Kidney glomerular epithelial cell (primary cell): ENCODE measurements at regions not wholly inside any gene's neighbourhood (a gene's known extent, or its start where the extent isn't known, plus 50 kb on each side); places are given as distances from the start of the nearest gene placed in this dataset.
A peak's percentile ranks its signal among the peaks of the same experiment; 100 is the strongest.
"Not testable (repeated sequence)": the region's sequence is repeated elsewhere in the genome, so short reads cannot be mapped to it uniquely, and the experiment has no call there.

Experiments
- DNase-seq: peaks from one replicate; lab custom pipeline; 2025; lab: John Stamatoyannopoulos, UW

DNA sequence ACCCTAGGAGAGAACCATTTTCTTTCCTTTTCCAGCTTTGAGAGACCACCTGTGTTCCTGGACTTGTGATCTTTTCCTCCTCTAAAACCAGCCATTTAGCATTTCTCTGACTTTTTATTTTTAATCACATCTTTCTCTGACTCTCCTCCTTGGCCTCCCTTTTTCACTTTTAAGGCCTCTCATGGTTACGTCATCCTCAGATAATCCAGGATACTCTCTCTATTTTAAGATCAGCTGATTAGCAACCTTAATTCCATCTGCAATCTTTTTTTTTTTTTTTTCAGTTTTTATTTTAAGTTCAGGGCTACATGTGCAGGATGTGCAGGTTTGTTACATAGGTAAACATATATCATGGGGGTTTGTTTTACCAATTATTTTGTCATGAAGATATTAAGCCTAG lies 54.0 kb downstream of the RFPL4B start:
- no peak for DNase-seq

DNA sequence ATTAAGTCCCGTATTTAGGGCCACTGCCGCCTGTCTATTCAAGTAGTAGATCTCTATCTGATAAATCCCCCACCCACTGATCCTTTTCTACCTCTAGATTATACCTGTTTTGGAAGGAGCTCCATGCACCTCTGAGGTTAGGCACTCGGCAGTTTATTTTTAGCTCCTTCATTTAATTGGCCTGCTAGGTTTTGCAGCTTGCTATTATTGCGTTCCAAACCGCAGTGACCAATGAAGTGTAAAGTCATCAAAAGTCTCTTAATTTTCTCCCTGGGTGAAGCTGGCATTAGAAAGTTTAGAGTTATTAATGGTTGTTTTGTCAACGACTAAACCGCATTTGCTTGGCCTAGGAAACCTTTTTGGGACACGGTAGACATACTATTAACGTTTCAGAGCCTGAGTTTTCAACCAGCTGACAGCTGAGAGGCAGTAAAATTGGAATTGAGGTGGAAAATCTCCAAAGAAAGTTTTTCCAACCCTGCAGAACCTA lies 60.0 kb downstream of the RFPL4B start:
- DNase-seq, result no peak

DNA sequence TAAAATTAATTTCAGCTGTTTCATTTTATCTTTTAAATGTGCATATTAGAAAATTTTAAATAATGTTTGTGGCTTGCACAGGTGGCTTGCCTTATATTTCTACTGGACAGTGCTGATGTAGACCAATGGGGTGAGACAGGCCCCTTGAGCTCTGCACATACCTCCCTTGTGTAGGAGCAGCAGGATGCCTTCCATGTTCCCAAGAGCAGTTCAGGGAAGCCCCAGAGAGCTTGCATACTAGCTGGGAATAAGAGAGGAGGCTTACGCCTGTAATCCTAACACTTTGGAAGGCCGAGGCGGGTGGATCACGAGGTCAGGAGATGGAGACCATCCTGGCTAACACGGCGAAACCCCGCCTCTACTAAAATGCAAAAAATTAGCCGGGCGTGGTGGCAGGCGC lies 61.4 kb downstream of the RFPL4B start:
- DNase-seq, result no peak

DNA sequence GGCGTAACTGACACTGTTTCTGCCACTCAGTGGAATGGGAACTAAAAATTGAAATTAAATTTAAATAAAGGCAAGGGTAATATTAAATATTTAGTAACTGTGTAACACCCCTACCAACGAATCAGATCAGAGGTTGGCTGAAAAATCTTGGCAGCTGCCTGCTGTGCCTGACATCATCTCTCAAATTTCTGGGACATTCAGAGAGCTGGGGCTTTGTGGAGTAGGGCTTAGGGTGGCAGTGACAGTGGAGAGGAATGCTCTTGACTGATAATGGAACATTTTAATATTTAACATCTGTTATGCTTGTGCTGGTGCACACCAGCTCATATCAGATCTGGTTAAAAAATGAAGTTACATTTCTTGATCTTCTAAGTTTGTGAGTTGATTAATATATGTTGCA lies 62.2 kb downstream of the RFPL4B start:
- DNase-seq, result no peak

DNA sequence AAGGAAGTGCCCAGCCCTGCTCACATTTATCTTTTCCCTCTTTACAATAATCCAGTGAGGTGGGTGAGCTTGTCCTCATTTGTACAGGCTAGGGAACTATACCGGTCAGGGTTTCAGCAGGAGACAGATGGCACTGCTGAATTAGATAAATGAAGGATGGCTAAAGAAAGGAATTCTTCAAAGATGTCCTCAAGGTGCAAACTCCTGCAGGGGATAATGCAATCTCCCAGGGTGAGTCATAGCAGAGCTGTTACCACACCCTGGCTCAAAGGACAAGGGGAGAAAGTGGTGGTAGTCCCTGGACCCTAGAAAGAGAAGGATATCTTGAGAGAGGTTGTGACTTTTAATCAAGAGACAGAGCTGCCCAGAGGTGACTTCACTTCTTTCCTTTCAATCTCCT lies 66.7 kb downstream of the RFPL4B start:
- DNase-seq, result no peak

DNA sequence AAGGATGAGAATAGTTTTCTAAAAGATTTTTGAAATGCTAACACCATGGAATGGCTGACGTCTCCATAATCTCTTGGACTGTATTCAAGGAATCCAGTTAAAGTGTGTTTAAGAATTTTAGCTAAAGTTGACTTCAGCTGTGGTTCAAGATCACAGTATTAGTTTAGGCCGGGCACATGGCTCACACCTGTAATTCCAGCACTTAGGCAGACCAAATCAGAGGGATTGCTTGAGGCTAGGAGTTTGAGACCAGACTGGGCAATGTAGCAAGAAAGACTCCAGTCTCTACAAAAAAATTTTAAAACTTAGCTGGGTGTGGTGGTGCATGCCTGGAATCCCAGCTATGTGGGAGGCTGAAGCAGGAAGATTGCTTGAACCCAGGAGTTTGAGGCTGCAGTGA lies 68.2 kb downstream of the RFPL4B start:
- DNase-seq, result no peak

DNA sequence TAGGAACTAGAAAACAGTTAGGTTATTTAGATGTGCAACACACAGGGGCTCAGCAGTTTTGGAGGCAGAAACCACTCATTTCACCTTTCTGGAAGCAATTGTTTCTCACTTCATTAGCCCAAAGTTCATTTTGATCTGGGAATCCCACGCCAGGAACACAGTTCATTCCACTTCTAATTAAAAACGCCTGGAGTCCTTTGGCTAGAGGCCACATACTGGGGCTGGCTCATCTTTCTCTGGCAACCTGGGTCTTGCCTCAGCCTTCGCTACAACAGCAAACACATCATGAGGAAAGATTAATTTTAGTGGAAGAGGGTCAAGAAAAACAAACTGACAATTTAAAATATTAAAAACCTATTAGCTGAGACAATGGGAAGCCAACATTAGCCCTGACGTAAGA lies 69.7 kb downstream of the RFPL4B start:
- DNase-seq, result no peak

DNA sequence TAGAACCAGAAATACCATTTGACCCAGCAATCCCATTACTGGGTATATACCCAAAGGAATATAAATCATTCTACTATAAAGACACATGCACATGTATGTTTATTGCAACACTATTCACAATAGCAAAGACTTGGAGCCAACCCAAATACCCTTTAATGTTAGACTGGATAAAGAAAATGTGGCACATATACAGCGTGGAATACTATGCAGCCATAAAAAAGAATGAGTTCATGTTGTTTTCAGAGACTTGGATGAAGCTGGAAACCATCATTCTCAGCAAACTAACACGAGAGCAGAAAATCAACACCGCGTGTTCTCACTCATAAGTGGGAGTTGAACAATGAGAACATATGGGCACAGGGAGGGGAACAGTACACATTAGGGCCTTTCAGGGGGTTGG lies 79.9 kb downstream of the RFPL4B start:
- DNase-seq, result not testable (repeated sequence)

DNA sequence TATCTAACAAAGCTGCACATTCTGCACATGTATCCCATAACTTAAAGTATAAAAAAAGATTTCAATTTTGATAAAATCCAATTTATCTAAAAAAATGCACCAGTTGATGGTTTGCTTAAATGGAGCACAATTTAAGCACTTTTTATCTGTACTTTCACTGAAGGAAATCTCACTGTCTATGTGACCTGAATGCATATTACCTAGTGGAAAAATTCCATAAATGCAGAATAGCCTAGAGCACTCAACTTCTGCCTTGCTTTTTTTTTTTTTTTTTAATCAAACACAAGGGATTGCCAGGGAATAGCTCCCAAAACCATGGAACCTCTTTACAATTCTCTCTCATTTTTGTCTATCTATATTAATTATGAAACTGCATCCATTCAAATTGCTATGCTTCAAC lies 80.4 kb downstream of the RFPL4B start:
- no peak for DNase-seq

DNA sequence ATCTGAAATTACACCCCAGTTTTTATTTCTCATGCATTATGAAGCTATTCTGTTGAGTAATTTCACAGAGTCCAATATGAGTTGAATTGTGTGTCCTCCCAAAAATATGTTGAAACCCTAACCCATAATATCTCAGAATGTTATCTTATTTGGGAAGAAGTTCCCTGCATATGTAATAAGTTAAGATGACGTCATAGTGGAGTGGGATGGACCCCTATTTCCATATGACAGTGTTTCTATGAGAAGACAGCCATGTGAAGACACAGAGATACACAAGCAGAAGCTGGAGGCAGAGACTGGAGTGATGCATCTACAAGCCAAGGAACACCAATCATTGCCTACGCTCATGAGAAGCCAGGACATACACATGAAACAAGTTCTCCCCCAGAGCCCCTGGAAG lies 81.3 kb downstream of the RFPL4B start:
- DNase-seq, result no peak

DNA sequence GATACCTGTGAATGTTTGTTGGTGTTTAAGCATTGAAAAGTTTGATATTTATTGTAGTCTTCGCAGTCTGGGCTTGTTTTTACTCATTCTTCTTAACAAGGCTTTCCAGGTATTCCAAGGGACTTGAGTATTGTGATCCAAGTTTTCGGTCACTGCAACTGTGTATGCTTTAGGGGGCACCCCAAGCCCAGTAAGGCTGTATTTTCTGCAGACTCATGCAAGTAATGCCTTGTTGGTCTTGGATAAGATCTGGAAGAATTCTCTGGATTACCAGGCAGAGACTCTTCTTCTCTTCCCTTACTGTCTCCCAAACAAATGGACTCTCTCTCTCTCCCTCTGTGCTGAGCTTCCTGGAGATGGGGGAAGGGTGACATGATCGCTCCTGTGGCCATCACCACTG lies 82.1 kb downstream of the RFPL4B start:
- DNase-seq, result no peak

DNA sequence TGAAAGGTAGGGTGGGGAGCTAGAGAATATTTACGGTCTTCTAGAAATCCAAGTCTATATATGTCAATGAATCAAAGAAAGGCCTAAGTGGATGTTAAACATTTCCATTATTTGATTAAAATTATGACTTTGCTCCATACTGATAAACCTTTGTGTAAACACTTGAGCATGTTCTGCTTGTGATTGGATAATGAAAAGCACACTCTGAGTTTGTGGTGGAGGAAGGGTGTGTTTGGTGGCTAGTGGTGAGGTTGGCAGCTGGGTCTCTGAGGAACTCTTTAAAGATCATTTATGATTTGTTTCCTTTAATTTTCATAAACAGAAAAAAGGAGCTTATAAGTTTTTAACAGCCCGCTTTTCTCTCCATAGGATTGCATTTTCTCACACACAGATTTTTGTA lies 84.7 kb downstream of the RFPL4B start:
- no peak for DNase-seq

DNA sequence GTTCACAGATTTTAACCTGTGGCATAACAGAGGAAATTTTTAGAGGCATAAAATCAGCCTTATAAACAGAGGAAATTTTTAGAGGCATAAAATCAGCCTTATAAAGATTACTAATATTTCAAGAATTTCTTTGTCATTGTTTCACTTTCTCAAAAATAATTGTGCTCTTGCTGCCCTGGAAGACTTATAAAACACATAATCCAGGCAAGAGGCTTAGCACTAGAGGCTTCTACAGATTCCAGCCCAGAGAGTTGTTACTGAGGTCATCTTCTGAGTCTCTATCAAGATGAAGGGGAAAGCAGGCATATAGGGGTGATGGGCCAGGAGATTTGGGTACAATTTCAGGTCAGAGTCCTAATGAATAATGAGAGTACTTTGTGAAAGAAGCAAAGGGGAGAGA lies 85.7 kb downstream of the RFPL4B start:
- DNase-seq, result no peak

DNA sequence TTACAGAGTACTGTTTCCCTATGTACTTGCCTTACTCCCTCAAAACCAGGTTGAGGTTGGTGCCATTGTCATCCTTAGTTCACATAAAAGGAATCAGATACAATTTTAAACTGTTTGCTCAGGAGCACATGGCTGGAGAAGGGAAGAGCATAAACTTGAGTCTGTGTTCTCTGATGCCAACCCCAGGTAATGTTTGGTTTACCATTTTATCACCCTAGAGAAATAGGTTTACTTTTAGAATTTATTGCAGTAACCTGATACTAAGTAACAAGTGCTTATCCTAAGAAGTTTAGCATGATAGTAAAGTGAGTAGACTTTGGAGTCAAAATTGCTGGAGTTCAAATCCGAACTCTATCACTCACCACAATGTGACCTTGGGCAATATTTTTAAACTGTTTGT lies 86.3 kb downstream of the RFPL4B start:
- no peak for DNase-seq

DNA sequence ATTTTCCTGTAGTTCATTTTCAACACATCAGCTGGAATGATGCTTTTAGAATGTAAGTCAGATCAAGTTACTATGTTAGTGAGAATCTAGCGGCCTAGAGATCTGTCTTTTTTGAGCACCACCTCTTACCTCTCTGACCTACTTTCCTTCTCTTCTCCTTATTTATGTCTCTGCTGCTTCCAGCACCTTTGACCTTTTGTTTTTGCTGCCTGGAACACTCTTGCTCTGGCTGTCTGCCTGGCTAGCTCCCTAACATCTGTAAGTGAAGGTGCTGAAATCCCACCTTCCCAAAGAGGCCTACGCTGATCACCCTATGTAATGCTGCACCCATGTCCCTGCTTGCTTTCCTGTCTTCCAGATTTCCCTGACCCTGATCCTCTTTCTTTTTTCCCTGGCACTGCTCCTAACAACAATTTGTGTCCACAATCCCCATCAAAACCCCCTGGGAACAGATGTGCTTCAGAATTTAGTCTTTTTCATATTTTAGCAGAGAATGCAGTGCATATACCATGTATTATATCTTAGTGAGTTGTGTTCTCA lies 87.8 kb downstream of the RFPL4B start:
- no peak for DNase-seq

DNA sequence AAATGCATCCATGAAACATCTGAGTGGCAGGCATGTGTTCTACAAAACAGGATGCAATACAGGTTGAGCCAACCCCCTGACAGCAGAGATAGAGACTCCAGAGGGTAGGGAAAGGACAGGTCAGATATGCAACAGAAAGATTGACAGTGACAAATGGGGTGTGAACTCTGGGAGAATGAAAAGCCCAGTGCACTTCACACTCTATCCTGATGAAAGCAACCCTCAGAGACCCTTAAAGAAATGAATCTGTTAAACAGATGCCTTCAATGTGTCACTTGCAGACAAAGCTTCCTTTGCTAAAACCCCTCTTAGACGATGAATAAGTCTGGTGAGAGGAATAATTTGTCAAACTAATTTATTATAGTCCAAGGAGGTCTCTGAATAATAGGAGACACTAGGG lies 89.9 kb downstream of the RFPL4B start:
- no peak for DNase-seq

DNA sequence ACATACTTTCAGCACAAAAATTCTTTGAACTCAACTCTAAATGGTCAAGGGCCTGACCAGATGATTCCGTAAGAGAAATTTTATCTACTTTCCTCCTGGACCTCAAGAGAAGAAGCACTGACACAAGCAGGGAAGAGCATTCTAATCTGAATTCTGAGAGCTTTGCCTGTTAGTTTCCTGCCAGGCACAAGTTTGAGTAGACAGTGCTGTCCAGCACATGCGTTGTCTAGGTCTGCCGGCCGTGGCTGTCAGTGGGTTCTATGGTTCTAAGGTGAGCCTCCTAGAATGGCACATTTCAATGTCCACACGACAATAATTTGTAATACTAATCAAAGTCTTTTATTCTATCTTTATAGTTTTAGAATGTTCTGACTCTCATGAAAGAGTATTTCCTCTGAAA lies 91.9 kb downstream of the RFPL4B start:
- no peak for DNase-seq

DNA sequence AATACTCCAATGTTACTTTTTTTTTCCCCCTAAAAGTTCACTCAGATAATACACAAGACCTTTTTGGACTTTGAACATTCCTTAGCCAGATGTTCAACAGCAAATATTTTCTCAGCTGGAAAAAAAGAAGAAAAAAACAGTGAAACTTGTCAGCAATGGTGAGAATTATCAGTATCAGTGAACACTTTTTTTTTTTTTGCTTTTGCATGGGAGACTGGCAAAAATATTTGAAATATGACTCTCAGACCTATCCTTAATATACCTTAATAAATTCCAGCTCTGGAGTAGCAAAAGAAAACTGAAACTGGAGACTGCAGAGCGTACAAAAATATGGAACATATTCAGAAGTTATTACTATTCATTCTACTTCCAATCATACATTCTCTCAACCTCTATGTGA lies 92.3 kb downstream of the RFPL4B start:
- no peak for DNase-seq

DNA sequence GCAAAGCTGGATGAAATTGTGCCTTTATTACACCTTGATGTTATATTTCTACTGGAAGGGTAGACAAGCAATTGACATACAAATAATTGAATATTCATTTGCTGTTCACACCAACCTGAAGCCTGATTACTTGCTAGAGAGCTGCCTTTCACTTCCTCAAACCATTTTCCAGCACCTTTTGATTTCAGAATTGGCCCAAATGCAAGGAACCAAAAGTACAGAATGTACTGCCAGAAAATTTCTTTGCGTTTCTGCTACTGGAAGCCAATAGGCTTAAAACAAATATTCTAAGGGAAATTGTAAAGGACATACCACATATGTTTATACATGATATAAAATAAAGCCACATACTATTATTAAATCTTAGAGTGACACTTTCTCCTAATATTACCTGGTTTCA lies 94.5 kb downstream of the RFPL4B start:
- DNase-seq, result no peak

DNA sequence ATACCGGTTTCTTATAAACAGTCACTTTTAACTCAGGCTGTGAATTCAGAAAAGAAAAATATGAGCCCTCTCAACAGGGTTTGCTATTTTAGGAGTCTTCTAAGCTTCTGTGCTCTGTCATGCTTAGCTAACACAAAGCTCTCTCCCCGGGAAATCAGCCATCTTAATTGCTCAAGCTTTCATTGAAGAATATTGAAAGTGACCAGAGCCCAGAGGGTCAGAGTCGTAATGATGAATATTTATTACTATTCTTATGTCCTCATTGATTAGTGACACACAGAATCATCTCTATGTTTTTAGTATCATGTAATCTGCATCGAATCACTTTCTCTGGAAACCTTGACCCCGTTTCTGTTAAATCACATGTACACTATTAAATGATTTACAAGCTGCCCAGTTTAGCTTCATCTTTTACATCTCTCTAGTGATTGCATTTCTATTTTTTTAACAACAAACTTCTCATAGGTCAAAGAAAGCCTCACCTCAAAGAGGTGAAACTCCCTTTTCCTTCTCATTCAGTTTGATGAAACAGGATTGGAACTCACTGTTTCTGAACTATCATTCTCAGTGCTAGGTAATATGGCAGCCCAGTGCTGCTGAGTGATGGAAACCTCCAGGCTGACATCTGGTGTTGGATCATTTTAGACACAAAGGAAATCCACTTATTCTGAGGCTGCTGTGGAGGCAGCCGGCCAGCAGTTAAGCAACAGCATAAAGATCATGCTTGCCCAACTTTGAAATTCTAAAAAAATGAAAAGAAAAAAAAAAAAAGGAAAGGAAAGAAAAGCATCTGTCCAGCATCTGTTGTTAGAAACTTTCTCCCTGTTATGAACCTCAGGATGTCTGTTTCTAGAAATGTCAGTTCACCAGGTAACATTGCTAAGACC lies 96.3 kb downstream of the RFPL4B start:
- DNase-seq, result peak; percentile 38

DNA sequence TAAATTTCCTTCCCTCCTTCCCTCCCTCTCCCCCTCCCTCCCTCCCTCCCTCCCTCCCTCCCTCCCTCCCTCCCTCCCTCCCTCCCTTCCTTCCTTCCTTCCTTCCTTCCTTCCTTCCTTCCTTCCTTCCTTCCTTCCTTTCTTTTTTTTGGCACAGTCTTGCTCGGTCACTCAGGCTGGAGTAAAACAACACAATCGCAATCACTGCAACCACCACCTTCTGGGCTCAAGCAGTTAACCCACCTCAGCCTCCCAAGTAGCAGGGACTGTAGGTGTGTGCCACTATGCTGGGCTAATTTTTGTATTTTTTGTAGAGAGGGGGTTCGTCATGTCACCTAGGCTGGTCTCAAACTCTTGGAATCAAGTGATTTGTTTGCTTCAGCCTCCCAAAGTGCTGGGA lies 101.7 kb downstream of the RFPL4B start:
- not testable (repeated sequence) for DNase-seq

DNA sequence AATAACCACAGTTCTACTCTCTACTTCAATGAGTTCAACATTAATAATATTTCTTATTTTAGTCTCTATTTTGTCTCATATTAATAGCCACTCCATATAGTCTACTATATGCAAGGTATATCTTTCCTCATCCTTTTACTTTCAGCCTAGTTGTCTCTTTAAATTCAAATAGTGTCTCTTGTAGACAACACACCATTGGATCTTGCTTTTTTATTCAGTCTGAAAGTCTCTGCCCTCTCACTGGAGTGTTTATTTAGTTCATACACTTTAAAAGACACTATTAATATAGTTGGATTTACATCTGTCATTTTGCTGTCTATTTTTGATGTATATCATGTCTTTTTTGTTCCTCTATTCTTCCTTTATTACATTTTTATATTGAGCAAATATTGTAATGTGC lies 103.5 kb downstream of the RFPL4B start:
- no peak for DNase-seq

DNA sequence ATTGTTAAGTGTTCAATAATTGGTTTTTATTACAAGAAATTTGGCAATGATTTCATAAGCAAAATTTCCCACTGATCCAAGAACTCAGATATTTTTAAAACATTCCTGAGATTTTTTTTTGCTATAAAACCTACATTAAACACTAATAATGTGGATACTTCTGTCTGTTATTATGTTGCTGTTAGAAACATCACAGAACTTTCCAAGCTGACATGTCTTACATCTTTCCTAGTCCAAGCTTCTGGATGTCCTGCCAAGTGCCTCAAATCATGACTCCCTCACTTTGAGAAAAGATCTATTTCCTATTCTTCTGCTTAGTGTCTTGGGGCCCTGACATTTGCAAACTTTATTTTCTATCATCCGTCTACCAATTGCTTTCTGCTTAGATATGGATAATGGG lies 110.8 kb downstream of the RFPL4B start:
- no peak for DNase-seq

DNA sequence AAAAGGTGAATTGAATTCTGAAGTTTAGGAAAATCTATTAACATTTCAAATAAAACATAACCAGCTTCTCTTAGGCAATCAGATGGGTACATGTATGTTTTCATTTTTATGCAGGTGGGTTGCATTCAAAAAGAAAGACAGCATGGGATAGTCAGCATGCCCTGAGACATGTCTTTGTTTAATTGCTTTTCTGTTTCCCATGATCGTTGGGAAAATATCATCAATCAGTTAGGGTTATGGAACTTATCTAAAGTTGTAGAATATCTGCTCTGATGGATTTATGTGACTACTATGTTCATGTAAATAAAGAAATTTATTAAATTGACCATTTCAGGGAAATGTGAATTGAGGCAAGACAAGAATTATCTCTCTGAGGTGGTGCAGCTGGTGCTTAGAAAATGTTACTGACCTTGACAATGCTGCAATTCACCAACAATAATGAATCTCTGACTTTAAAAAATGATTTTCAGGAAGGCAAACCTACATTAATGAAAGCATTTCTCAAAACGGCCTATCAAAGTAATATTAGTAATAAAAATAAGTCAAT lies 112.7 kb downstream of the RFPL4B start:
- DNase-seq, result no peak
